ENCODE measurements at regions not wholly inside any gene's neighbourhood (a gene's known extent, or its start where the extent isn't known, plus 50 kb on each side); places are given as distances from the start of the nearest gene placed in this dataset.
"Not testable (repeated sequence)": the region's sequence is repeated elsewhere in the genome, so short reads cannot be mapped to it uniquely, and the experiment has no call there.

GRCh38 chr3:72269475-72269874 is 484.5 kb upstream of the PROK2 start:
- H3K9me3 ChIP-seq (ENCODE audit: control insufficient read depth, insufficient read depth, low read depth, low read length), result no peaks in the 10 kb centered on the region
- H3K4me3 ChIP-seq (ENCODE audit: low read depth in 2 of 2, low read length in 2 of 2), result no peak overlapping the region
- no peaks in the 10 kb centered on the region for H3K4me1 ChIP-seq (ENCODE audit: control insufficient read depth, insufficient read depth, low read length)
- TF ChIP-seq, protein P1, sequence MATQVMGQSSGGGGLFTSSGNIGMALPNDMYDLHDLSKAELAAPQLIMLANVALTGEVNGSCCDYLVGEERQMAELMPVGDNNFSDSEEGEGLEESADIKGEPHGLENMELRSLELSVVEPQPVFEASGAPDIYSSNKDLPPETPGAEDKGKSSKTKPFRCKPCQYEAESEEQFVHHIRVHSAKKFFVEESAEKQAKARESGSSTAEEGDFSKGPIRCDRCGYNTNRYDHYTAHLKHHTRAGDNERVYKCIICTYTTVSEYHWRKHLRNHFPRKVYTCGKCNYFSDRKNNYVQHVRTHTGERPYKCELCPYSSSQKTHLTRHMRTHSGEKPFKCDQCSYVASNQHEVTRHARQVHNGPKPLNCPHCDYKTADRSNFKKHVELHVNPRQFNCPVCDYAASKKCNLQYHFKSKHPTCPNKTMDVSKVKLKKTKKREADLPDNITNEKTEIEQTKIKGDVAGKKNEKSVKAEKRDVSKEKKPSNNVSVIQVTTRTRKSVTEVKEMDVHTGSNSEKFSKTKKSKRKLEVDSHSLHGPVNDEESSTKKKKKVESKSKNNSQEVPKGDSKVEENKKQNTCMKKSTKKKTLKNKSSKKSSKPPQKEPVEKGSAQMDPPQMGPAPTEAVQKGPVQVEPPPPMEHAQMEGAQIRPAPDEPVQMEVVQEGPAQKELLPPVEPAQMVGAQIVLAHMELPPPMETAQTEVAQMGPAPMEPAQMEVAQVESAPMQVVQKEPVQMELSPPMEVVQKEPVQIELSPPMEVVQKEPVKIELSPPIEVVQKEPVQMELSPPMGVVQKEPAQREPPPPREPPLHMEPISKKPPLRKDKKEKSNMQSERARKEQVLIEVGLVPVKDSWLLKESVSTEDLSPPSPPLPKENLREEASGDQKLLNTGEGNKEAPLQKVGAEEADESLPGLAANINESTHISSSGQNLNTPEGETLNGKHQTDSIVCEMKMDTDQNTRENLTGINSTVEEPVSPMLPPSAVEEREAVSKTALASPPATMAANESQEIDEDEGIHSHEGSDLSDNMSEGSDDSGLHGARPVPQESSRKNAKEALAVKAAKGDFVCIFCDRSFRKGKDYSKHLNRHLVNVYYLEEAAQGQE (IDR thresholded peaks at IDR 0.05; ENCODE audit: insufficient read depth in 1 of 2, low read depth in 2 of 2, low read length in 1 of 2), result no peak
- TF ChIP-seq SIN3A (IDR thresholded peaks at IDR 0.05; ENCODE audit: borderline replicate concordance, insufficient read depth, low read depth, low read length) (no peak), TCF7L2 (IDR thresholded peaks at IDR 0.05; ENCODE audit: low read depth, low read length) (no peak), POLR2AphosphoS5 (IDR thresholded peaks at IDR 0.05; ENCODE audit: low read depth, low read length) (no peak)
- TF ChIP-seq, protein P2, sequence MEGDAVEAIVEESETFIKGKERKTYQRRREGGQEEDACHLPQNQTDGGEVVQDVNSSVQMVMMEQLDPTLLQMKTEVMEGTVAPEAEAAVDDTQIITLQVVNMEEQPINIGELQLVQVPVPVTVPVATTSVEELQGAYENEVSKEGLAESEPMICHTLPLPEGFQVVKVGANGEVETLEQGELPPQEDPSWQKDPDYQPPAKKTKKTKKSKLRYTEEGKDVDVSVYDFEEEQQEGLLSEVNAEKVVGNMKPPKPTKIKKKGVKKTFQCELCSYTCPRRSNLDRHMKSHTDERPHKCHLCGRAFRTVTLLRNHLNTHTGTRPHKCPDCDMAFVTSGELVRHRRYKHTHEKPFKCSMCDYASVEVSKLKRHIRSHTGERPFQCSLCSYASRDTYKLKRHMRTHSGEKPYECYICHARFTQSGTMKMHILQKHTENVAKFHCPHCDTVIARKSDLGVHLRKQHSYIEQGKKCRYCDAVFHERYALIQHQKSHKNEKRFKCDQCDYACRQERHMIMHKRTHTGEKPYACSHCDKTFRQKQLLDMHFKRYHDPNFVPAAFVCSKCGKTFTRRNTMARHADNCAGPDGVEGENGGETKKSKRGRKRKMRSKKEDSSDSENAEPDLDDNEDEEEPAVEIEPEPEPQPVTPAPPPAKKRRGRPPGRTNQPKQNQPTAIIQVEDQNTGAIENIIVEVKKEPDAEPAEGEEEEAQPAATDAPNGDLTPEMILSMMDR (IDR thresholded peaks at IDR 0.05), result no peak
- H3K27me3 ChIP-seq (ENCODE audit: control insufficient read depth, insufficient read depth, low read length), result no peaks in the 10 kb centered on the region
- ATAC-seq (no peak), DNase-seq (ENCODE audit: low read depth, low spot score) (no peak)
- no peak overlapping the region for H3K27ac ChIP-seq (ENCODE audit: low read length)
- POLR2A ChIA-PET, result no interaction called here
- BruUV-seq (replicated peaks), result no TSS peak
- no peaks in the 10 kb centered on the region for H3K36me3 ChIP-seq (ENCODE audit: control insufficient read depth, insufficient read depth, low read length)
- in situ Hi-C loops (cut with HindIII; ENCODE audit: low pct_unique_long_range_greater_than_20kb, low sequenced_read_pairs), result no loop called here
- CTCF ChIA-PET, result no interaction called here
- intact Hi-C loops (cut with micrococcal nuclease; ENCODE audit: unreplicated experiment), result no loop called here

GRCh38 chr3:72266921-72267524 is 482.1 kb upstream of the PROK2 start:
- POLR2A ChIA-PET; H3K36me3 ChIP-seq (ENCODE audit: control insufficient read depth, insufficient read depth, low read length); H3K27me3 ChIP-seq (ENCODE audit: control insufficient read depth, insufficient read depth, low read length); H3K4me3 ChIP-seq (ENCODE audit: low read depth in 2 of 2, low read length in 2 of 2); BruUV-seq (replicated peaks); H3K9me3 ChIP-seq (ENCODE audit: control insufficient read depth, insufficient read depth, low read depth, low read length); H3K27ac ChIP-seq (ENCODE audit: low read length); CTCF ChIA-PET; ATAC-seq; intact Hi-C loops (cut with micrococcal nuclease; ENCODE audit: unreplicated experiment); in situ Hi-C loops (cut with HindIII; ENCODE audit: low pct_unique_long_range_greater_than_20kb, low sequenced_read_pairs); H3K4me1 ChIP-seq (ENCODE audit: control insufficient read depth, insufficient read depth, low read length); DNase-seq (ENCODE audit: low read depth, low spot score): not testable (repeated sequence)

GRCh38 chr3:72266016-72266370 is 481.0 kb upstream of the PROK2 start:
- intact Hi-C loops (cut with micrococcal nuclease; ENCODE audit: unreplicated experiment), result no loop called here

More at GRCh38 chr3:72266016-72266370, 481.0 kb upstream of the PROK2 start:
- H3K9me3 ChIP-seq (ENCODE audit: control insufficient read depth, insufficient read depth, low read depth, low read length), result no peaks in the 10 kb centered on the region
- in situ Hi-C loops (cut with HindIII; ENCODE audit: low pct_unique_long_range_greater_than_20kb, low sequenced_read_pairs), result no loop called here
- ChIA-PET CTCF (no interaction called here), POLR2A (no interaction called here)
- no peaks in the 10 kb centered on the region for H3K36me3 ChIP-seq (ENCODE audit: control insufficient read depth, insufficient read depth, low read length)
- no TSS peak for BruUV-seq (replicated peaks)
- ATAC-seq (no peak), DNase-seq (ENCODE audit: low read depth, low spot score) (no peak)
- no peak overlapping the region for H3K27ac ChIP-seq (ENCODE audit: low read length)
- H3K4me3 ChIP-seq (ENCODE audit: low read depth in 2 of 2, low read length in 2 of 2), result no peak overlapping the region
- H3K4me1 ChIP-seq (ENCODE audit: control insufficient read depth, insufficient read depth, low read length), result no peaks in the 10 kb centered on the region
- no peaks in the 10 kb centered on the region for H3K27me3 ChIP-seq (ENCODE audit: control insufficient read depth, insufficient read depth, low read length)
- TF ChIP-seq, protein P1 (IDR thresholded peaks at IDR 0.05; ENCODE audit: insufficient read depth in 1 of 2, low read depth in 2 of 2, low read length in 1 of 2), result no peak
- TF ChIP-seq POLR2AphosphoS5 (IDR thresholded peaks at IDR 0.05; ENCODE audit: low read depth, low read length) (no peak), SIN3A (IDR thresholded peaks at IDR 0.05; ENCODE audit: borderline replicate concordance, insufficient read depth, low read depth, low read length) (no peak), TCF7L2 (IDR thresholded peaks at IDR 0.05; ENCODE audit: low read depth, low read length) (no peak)
- TF ChIP-seq, protein P2 (IDR thresholded peaks at IDR 0.05), result no peak
